SU-DHL-6 (cell line): ENCODE measurements at regions not wholly inside any gene's neighbourhood (a gene's known extent, or its start where the extent isn't known, plus 50 kb on each side); places are given as distances from the start of the nearest gene placed in this dataset.

ENCODE experiments used
- H2AFZ ChIP-seq: fragments of 200-600 bp; sonication (generic); 2 replicates; pipeline ENCODE4 v1.6.1; 2014; ENCODE audit warnings: low read depth, mild to moderate bottlenecking, moderate library complexity, mixed read lengths, antibody characterized with exemption, low read length; ENCODE audit not compliant: severe bottlenecking
- H3F3A ChIP-seq: fragments of 200-600 bp; shearing (Covaris generic); 2 replicates; pipeline ENCODE4 v1.6.0; 2016; ENCODE audit warnings: antibody characterized with exemption, mild to moderate bottlenecking; ENCODE audit not compliant: insufficient read depth
- H3K27ac ChIP-seq: fragments of 200-600 bp; sonication (generic); 2 replicates; pipeline ENCODE4 v1.5.1; 2016; ENCODE audit warnings: low read depth, mild to moderate bottlenecking, low read length, moderate library complexity, mixed read lengths
- H3K27me3 ChIP-seq: fragments of 200-600 bp; sonication (generic), shearing (Covaris generic); 2 replicates; pipeline ENCODE4 v1.6.0; 2014; ENCODE audit warnings: mild to moderate bottlenecking, low read length
- H3K36me3 ChIP-seq: fragments of 200-600 bp; sonication (generic); 2 replicates; pipeline ENCODE4 v1.6.1; 2014; ENCODE audit warnings: mild to moderate bottlenecking, low read length, mixed read lengths
- H3K4me2 ChIP-seq: fragments of 300-600, 200-600 bp; shearing (Covaris generic), sonication (generic); 2 replicates; pipeline ENCODE4 v1.6.0; 2014; ENCODE audit warnings: low read length, low read depth, mild to moderate bottlenecking; ENCODE audit not compliant: poor library complexity, severe bottlenecking
- H3K4me3 ChIP-seq: fragments of 200-600 bp; sonication (generic); 2 replicates; pipeline ENCODE4 v1.5.1; 2014; ENCODE audit warnings: antibody characterized with exemption, low read length, mild to moderate bottlenecking, mixed read lengths; ENCODE audit not compliant: insufficient read depth, poor library complexity, severe bottlenecking
- H3K79me2 ChIP-seq: fragments of 200-600 bp; sonication (generic); 2 replicates; pipeline ENCODE4 v1.6.1; 2014; ENCODE audit warnings: mild to moderate bottlenecking, low read length, moderate library complexity; ENCODE audit not compliant: insufficient read depth
- H3K9ac ChIP-seq: fragments of 200-600 bp; sonication (generic); 2 replicates; pipeline ENCODE4 v1.7.0; 2014; ENCODE audit warnings: mild to moderate bottlenecking, low read length
- H3K9me2 ChIP-seq: fragments of 200-600 bp; sonication (generic); replicated peaks from 2 replicates; pipeline ENCODE4 v1.6.1; 2014; ENCODE audit warnings: low read length; ENCODE audit not compliant: insufficient read depth
- H3K9me3 ChIP-seq: fragments of 200-600 bp; sonication (generic); 2 replicates; pipeline ENCODE4 v1.6.1; 2014; ENCODE audit warnings: low read length, mixed read lengths; ENCODE audit not compliant: insufficient read depth
- H4K20me1 ChIP-seq: fragments of 200-600 bp; sonication (generic); 2 replicates; pipeline ENCODE4 v1.6.1; 2014; ENCODE audit warnings: low read depth, mild to moderate bottlenecking, antibody characterized with exemption, low read length, moderate library complexity, mixed read lengths
- EZH2phosphoT487 ChIP-seq: fragments of 200-600 bp; sonication (generic), shearing (Covaris generic); conservative IDR thresholded peaks from 2 replicates; pipeline ENCODE4 v1.6.1; 2018; ENCODE audit warnings: mild to moderate bottlenecking, antibody characterized with exemption, low read length, moderate library complexity, mixed read lengths
- TF ChIP-seq, protein P1 (sequence below): fragments of 200-600 bp; sonication (generic); IDR thresholded peaks from one replicate; pipeline ENCODE4 v1.5.1; 2017; ENCODE audit warnings: antibody characterized with exemption, mild to moderate bottlenecking, low read length, moderate library complexity; ENCODE audit not compliant: insufficient read depth, poor library complexity, severe bottlenecking

- H3K4me2 ChIP-seq: no peak overlapping the region
- 0 out of 2 replicates have a peak, but pooled peaks cover 2% of the 10 kb centered on the region for H3K9me3 ChIP-seq
- H3K36me3 ChIP-seq: no peaks in the 10 kb centered on the region
- no peaks in the 10 kb centered on the region for H4K20me1 ChIP-seq
- H3F3A ChIP-seq: no peaks in the 10 kb centered on the region
- TF ChIP-seq, protein P1, sequence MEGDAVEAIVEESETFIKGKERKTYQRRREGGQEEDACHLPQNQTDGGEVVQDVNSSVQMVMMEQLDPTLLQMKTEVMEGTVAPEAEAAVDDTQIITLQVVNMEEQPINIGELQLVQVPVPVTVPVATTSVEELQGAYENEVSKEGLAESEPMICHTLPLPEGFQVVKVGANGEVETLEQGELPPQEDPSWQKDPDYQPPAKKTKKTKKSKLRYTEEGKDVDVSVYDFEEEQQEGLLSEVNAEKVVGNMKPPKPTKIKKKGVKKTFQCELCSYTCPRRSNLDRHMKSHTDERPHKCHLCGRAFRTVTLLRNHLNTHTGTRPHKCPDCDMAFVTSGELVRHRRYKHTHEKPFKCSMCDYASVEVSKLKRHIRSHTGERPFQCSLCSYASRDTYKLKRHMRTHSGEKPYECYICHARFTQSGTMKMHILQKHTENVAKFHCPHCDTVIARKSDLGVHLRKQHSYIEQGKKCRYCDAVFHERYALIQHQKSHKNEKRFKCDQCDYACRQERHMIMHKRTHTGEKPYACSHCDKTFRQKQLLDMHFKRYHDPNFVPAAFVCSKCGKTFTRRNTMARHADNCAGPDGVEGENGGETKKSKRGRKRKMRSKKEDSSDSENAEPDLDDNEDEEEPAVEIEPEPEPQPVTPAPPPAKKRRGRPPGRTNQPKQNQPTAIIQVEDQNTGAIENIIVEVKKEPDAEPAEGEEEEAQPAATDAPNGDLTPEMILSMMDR: no peak
- TF ChIP-seq EZH2phosphoT487: no peak
- H2AFZ ChIP-seq: no peak overlapping the region
- no peak overlapping the region for H3K9ac ChIP-seq
- H3K4me3 ChIP-seq: no peak overlapping the region
- H3K27ac ChIP-seq: no peak overlapping the region
- H3K79me2 ChIP-seq: no peaks in the 10 kb centered on the region
- H3K27me3 ChIP-seq: no peaks in the 10 kb centered on the region
- no peaks in the 10 kb centered on the region for H3K9me2 ChIP-seq
Observed at GRCh38 chr1:24983006-24983680, 53.1 kb upstream of the RUNX3 start.

DNA sequence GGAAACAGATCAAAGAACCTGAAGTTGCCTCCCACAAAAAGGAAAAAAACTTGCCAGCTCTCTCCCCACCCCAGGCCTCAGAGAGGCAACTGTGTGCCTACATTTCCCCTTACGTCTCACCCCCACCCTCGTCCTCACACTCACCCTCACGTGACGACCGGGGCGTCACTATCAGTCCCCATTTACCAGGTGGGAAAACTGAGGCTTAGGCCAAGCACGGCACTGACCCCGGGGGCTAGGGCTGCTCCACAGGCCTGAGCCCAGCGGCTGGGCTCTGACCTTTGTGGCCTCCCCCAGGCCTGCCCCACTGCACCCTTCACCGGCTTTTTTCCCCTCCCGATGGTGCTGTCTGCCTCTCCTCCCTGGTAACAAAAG, 51.5 kb upstream of the RUNX3 start:
- no peak overlapping the region for H3K4me3 ChIP-seq
- no peak overlapping the region for H2AFZ ChIP-seq
- TF ChIP-seq, protein P1: no peak
- TF ChIP-seq EZH2phosphoT487: no peak
- no peaks in the 10 kb centered on the region for H3F3A ChIP-seq
- no peaks in the 10 kb centered on the region for H3K9me2 ChIP-seq
- no peaks in the 10 kb centered on the region for H3K79me2 ChIP-seq
- H3K9me3 ChIP-seq: 0 out of 2 replicates have a peak, but pooled peaks cover 4% of the 10 kb centered on the region
- H3K36me3 ChIP-seq: no peaks in the 10 kb centered on the region
- no peaks in the 10 kb centered on the region for H3K27me3 ChIP-seq
- no peaks in the 10 kb centered on the region for H4K20me1 ChIP-seq
- no peak overlapping the region for H3K4me2 ChIP-seq
- H3K9ac ChIP-seq: no peak overlapping the region
- H3K27ac ChIP-seq: no peak overlapping the region

- Histone ChIP-seq H3K4me3 (no peak overlapping the region), H3K36me3 (no peaks in the 10 kb centered on the region), H3K4me2 (no peak overlapping the region), H3K79me2 (no peaks in the 10 kb centered on the region), H3K27ac (no peak overlapping the region), H3K27me3 (0 out of 2 replicates have a peak, but pooled peaks cover 4% of the 10 kb centered on the region), H4K20me1 (no peaks in the 10 kb centered on the region), H3K9me2 (no peaks in the 10 kb centered on the region), H3K9ac (no peak overlapping the region), H3F3A (no peaks in the 10 kb centered on the region), H2AFZ (no peak overlapping the region), H3K9me3 (peaks cover 8% of the 10 kb centered on the region; the same call in 1 of the 2 replicates)
- no peak for TF ChIP-seq EZH2phosphoT487
- TF ChIP-seq, protein P1: no peak
Observed at GRCh38 chr1:24980836-24981630, 51.0 kb upstream of the RUNX3 start.
